Transverse colon (tissue), 4 donors: ENCODE measurements at regions not wholly inside any gene's neighbourhood (a gene's known extent, or its start where the extent isn't known, plus 50 kb on each side); places are given as distances from the start of the nearest gene placed in this dataset.

ENCODE experiments used
- DNase-seq: peaks from one replicate; pipeline ENCODE4 v3.0.0-alpha.2; 2019
- H3K27ac ChIP-seq, 4 donors: fragments of 200-600 bp; sonication (generic); 2 replicates each; pipeline ENCODE4 v1.5.1; 2016 to 2018; ENCODE audit warnings: inconsistent platforms in 4 of 4
- H3K27me3 ChIP-seq: fragments of 200-600 bp; sonication (generic); 2 replicates; pipeline ENCODE4 v1.5.1; 2017; ENCODE audit warnings: inconsistent platforms
- H3K36me3 ChIP-seq, 4 donors: fragments of 200-600 bp; sonication (generic); 2 replicates each; pipeline ENCODE4 v1.5.1; 2017 to 2019; ENCODE audit warnings: inconsistent platforms in 4 of 4
- H3K4me1 ChIP-seq, 4 donors: fragments of 200-600 bp; sonication (generic); 2 replicates each; pipeline ENCODE4 v1.5.1; 2017 to 2020; ENCODE audit warnings: inconsistent platforms in 4 of 4
- H3K4me3 ChIP-seq, 4 donors: fragments of 200-600 bp; sonication (generic); 1 replicate in 1 of 4; 2 replicates in 3 of 4; pipeline versions ENCODE4 v1.5.1 to v1.6.1; 2017 to 2019; ENCODE audit warnings: inconsistent platforms in 4 of 4
- H3K9me3 ChIP-seq, 2 donors: fragments of 200-600 bp; sonication (generic); 2 replicates each; pipeline ENCODE4 v1.5.1; 2017 to 2019; ENCODE audit warnings: inconsistent platforms in 2 of 2
- EP300 ChIP-seq: sonication (generic); formaldehyde crosslinking; IDR thresholded peaks from one replicate; pipeline ENCODE4 v1.6.1; 2017; ENCODE audit warnings: antibody characterized with exemption, low read depth
- POLR2A ChIP-seq: fragments of 450-650 bp; IDR thresholded peaks from one replicate; pipeline ENCODE4 v1.6.1; 2016; ENCODE audit warnings: antibody characterized with exemption, mild to moderate bottlenecking, moderate library complexity
- POLR2AphosphoS5 ChIP-seq, 3 donors: sonication (generic); formaldehyde crosslinking; IDR thresholded peaks; one replicate each; pipeline ENCODE4 v1.6.1; 2016; ENCODE audit warnings: antibody characterized with exemption in 3 of 3
- WGBS, 2 donors: methylation state at CpG; one replicate each; pipeline ENCODE4 v1.1.5; 2018; ENCODE audit warnings: low coverage in 1 of 2; 5-methylcytosine and 5-hydroxymethylcytosine counted together
- in situ Hi-C, 4 donors: fragments of 200-750 bp; cut with MboI; loops; one replicate each; pipeline versions ENCODE4 v1.15.0 to v1.15.1; 2017; ENCODE audit warnings: low sequenced_read_pairs in 3 of 4, low pct_ligation_motif_present in 1 of 4, low pct_unique_long_range_greater_than_20kb in 1 of 4
- intact Hi-C: fragments of 100-400 bp; cut with DNase I; formaldehyde crosslinking; loops from one replicate; pipeline ENCODE4 v1.15.1; 2023; ENCODE audit warnings: low total_unique reads
- TF ChIP-seq, protein P1 (sequence below), 5 experiments: fragments of 200-600 bp in 3 of 5; fragments of 450-650 bp in 2 of 5; sonication (generic) in 3 of 5; IDR thresholded peaks; 1 replicate in 2 of 5; 2 replicates in 3 of 5; pipeline ENCODE4 v1.5.1; 2016 to 2017; ENCODE audit warnings: antibody characterized with exemption in 5 of 5, inconsistent platforms in 3 of 5, mild to moderate bottlenecking in 2 of 5, moderate library complexity in 1 of 5

DNA sequence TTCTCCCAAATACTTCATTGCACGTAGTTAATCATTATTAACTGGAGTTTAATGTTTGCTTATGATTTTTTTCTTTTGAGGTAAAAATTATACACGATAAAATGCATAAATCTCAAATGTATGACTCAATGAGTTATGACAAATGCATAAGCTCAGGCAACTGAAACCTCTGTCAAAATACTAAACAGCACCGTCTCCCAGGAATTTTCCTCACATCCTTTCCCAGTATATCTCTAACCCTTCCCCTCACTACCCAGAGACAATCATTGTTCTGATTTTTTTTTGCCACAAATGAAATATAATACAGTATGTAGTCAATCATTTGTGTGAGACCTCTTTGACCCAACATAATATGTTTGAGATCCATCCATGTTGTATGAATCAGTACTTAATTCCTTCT is 606.5 kb downstream of the CPS1 start:
- in situ Hi-C loops = no loop called here
- 76 to 84% methylated on average over 3 of the region's 3 CpGs for WGBS, 2 donors

GRCh38 chr2:211170843-211171242 is 614.4 kb downstream of the CPS1 start:
- intact Hi-C loops (no loop called here), in situ Hi-C loops (no loop called here)
- H3K36me3 ChIP-seq = no peaks in the 10 kb centered on the region
- H3K4me3 ChIP-seq = no peak overlapping the region
- TF ChIP-seq, protein P1, sequence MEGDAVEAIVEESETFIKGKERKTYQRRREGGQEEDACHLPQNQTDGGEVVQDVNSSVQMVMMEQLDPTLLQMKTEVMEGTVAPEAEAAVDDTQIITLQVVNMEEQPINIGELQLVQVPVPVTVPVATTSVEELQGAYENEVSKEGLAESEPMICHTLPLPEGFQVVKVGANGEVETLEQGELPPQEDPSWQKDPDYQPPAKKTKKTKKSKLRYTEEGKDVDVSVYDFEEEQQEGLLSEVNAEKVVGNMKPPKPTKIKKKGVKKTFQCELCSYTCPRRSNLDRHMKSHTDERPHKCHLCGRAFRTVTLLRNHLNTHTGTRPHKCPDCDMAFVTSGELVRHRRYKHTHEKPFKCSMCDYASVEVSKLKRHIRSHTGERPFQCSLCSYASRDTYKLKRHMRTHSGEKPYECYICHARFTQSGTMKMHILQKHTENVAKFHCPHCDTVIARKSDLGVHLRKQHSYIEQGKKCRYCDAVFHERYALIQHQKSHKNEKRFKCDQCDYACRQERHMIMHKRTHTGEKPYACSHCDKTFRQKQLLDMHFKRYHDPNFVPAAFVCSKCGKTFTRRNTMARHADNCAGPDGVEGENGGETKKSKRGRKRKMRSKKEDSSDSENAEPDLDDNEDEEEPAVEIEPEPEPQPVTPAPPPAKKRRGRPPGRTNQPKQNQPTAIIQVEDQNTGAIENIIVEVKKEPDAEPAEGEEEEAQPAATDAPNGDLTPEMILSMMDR (IDR thresholded peaks at IDR 0.05) = no peak
- TF ChIP-seq EP300 = no peak
- no peaks in the 10 kb centered on the region for H3K4me1 ChIP-seq
- no peaks in the 10 kb centered on the region for H3K9me3 ChIP-seq
- no peak for DNase-seq
- 92 to 94% methylated on average over 4 of the region's 4 CpGs for WGBS, 2 donors
- H3K27ac ChIP-seq = no peak overlapping the region
- no peaks in the 10 kb centered on the region for H3K27me3 ChIP-seq

More for the DNA sequence above, 606.5 kb downstream of the CPS1 start:
- TF ChIP-seq, protein P1 (IDR thresholded peaks at IDR 0.05) = no peak
- TF ChIP-seq POLR2A = no peak
- TF ChIP-seq POLR2AphosphoS5 (IDR thresholded peaks at IDR 0.05) = no peak
- no peak for TF ChIP-seq EP300
- Histone ChIP-seq H3K36me3 (no peaks in the 10 kb centered on the region), H3K27me3 (no peaks in the 10 kb centered on the region), H3K27ac (no peak overlapping the region), H3K9me3 (no peaks in the 10 kb centered on the region), H3K4me3 (no peak overlapping the region), H3K4me1 (no peaks in the 10 kb centered on the region)
- intact Hi-C loops = no loop called here
- DNase-seq = no peak

- intact Hi-C loops = no loop called here
- H3K27ac ChIP-seq = no peak overlapping the region
Measured at GRCh38 chr2:211174021-211174420, 617.6 kb downstream of the CPS1 start.

GRCh38 chr2:211174631-211175030 is 618.2 kb downstream of the CPS1 start:
- WGBS, 2 donors = 20 to 39% methylated on average over 4 of the region's 4 CpGs
- Histone ChIP-seq H3K27ac (no peak overlapping the region), H3K9me3 (no peaks in the 10 kb centered on the region), H3K4me3 (no peak overlapping the region), H3K27me3 (no peaks in the 10 kb centered on the region), H3K36me3 (no peaks in the 10 kb centered on the region), H3K4me1 (no peaks in the 10 kb centered on the region)
- TF ChIP-seq EP300 (no peak), POLR2AphosphoS5 (IDR thresholded peaks at IDR 0.05) (no peak), POLR2A (no peak)
- TF ChIP-seq, protein P1 (IDR thresholded peaks at IDR 0.05) = no peak
- in situ Hi-C loops = no loop called here
- DNase-seq = no peak
- intact Hi-C loops = no loop called here

More at GRCh38 chr2:211174021-211174420, 617.6 kb downstream of the CPS1 start:
- Histone ChIP-seq H3K4me1 (no peaks in the 10 kb centered on the region), H3K27me3 (no peaks in the 10 kb centered on the region), H3K9me3 (no peaks in the 10 kb centered on the region), H3K4me3 (no peak overlapping the region), H3K36me3 (no peaks in the 10 kb centered on the region)
- no peak for DNase-seq
- WGBS, 2 donors = 80 to 91% methylated on average over 2 of the region's 2 CpGs
- TF ChIP-seq, protein P1 (IDR thresholded peaks at IDR 0.05) = no peak
- TF ChIP-seq POLR2AphosphoS5 (IDR thresholded peaks at IDR 0.05) = no peak
- in situ Hi-C loops = no loop called here
